SK-N-SH treated with all-trans-retinoic acid at 6 μM for 48 hours (cell line): ENCODE measurements at regions not wholly inside any gene's neighbourhood (a gene's known extent, or its start where the extent isn't known, plus 50 kb on each side); places are given as distances from the start of the nearest gene placed in this dataset.

ENCODE experiments used
- ATAC-seq: fragments of 200-7000 bp; cut with Tn5 transposase; 3 replicates; pipeline ENCODE4 v1.9.1; 2020; ENCODE audit warnings: mild to moderate bottlenecking, moderate library complexity
- ARNTL ChIP-seq: fragments of 450-650 bp; formaldehyde crosslinking; IDR thresholded peaks from 2 replicates; pipeline ENCODE4 v1.5.0; 2020; ENCODE audit warnings: low read depth, mild to moderate bottlenecking, moderate library complexity, borderline replicate concordance
- BACH2 ChIP-seq: fragments of 250-450 bp; sonication (Bioruptor Pico); IDR thresholded peaks from 2 replicates; pipeline ENCODE4 v1.9.0; 2021; ENCODE audit warnings: mild to moderate bottlenecking, borderline replicate concordance
- CREB5 ChIP-seq: fragments of 250-450 bp; sonication (Bioruptor Pico); IDR thresholded peaks from 2 replicates; pipeline ENCODE4 v1.5.1; 2020; ENCODE audit warnings: low read depth, mild to moderate bottlenecking, moderate library complexity
- CSDC2 ChIP-seq: fragments of 250-450 bp; sonication (Bioruptor Pico); IDR thresholded peaks from 2 replicates; pipeline ENCODE4 v1.5.0; 2020; ENCODE audit warnings: mild to moderate bottlenecking, moderate library complexity
- CSRNP3 ChIP-seq: fragments of 250-450 bp; sonication (Bioruptor Pico); IDR thresholded peaks from 2 replicates; pipeline ENCODE4 v1.5.1; 2021; ENCODE audit warnings: mild to moderate bottlenecking, moderate library complexity
- ESRRG ChIP-seq: fragments of 250-450 bp; sonication (Bioruptor Pico); IDR thresholded peaks from 2 replicates; pipeline ENCODE4 v1.6.1; 2021; ENCODE audit warnings: mild to moderate bottlenecking
- GLIS3 ChIP-seq: fragments of 250-450 bp; sonication (Bioruptor Pico); IDR thresholded peaks from 2 replicates; pipeline ENCODE4 v1.5.0; 2020; ENCODE audit warnings: mild to moderate bottlenecking, moderate library complexity
- ISL1 ChIP-seq: fragments of 250-450 bp; sonication (Bioruptor Pico); IDR thresholded peaks from 2 replicates; pipeline ENCODE4 v2.1.2; 2022; ENCODE audit warnings: mild to moderate bottlenecking, moderate library complexity
- OSR1 ChIP-seq: fragments of 250-450 bp; sonication (Bioruptor Pico); IDR thresholded peaks from 2 replicates; pipeline ENCODE4 v1.8.0; 2022; ENCODE audit warnings: moderate library complexity, mild to moderate bottlenecking, inconsistent platforms
- PATZ1 ChIP-seq: fragments of 250-450 bp; sonication (Bioruptor Pico); IDR thresholded peaks from 2 replicates; pipeline ENCODE4 v1.8.0; 2020; ENCODE audit warnings: mild to moderate bottlenecking, moderate library complexity, borderline replicate concordance
- POU6F1 ChIP-seq: fragments of 250-450 bp; sonication (Bioruptor Pico); IDR thresholded peaks from 2 replicates; pipeline ENCODE4 v1.8.0; 2021; ENCODE audit warnings: low read depth, mild to moderate bottlenecking, moderate library complexity, borderline replicate concordance
- PPARA ChIP-seq: fragments of 250-450 bp; sonication (Bioruptor Pico); IDR thresholded peaks from 2 replicates; pipeline ENCODE4 v1.5.0; 2020; ENCODE audit warnings: mild to moderate bottlenecking, borderline replicate concordance
- RARB ChIP-seq: fragments of 250-450 bp; sonication (Bioruptor Pico); IDR thresholded peaks from 2 replicates; pipeline ENCODE4 v1.8.0; 2021; ENCODE audit warnings: mild to moderate bottlenecking, moderate library complexity
- SNAI2 ChIP-seq: fragments of 250-450 bp; sonication (Bioruptor Pico); IDR thresholded peaks from 2 replicates; pipeline ENCODE4 v1.5.0; 2020; ENCODE audit warnings: mild to moderate bottlenecking, moderate library complexity
- TCF4 ChIP-seq: fragments of 250-450 bp; sonication (Bioruptor Pico); IDR thresholded peaks from 2 replicates; pipeline ENCODE4 v1.8.0; 2021; ENCODE audit warnings: mild to moderate bottlenecking, moderate library complexity, borderline replicate concordance
- TOX ChIP-seq: fragments of 250-450 bp; sonication (Bioruptor Pico); IDR thresholded peaks from 2 replicates; pipeline ENCODE4 v1.8.0; 2021; ENCODE audit warnings: mild to moderate bottlenecking, moderate library complexity, borderline replicate concordance
- TSHZ2 ChIP-seq: fragments of 250-450 bp; sonication (Bioruptor Pico); IDR thresholded peaks from 2 replicates; pipeline ENCODE4 v1.5.0; 2020; ENCODE audit warnings: mild to moderate bottlenecking, moderate library complexity
- ZC3H10 ChIP-seq: fragments of 250-450 bp; sonication (Bioruptor Pico); IDR thresholded peaks from 2 replicates; pipeline ENCODE4 v1.5.1; 2021; ENCODE audit warnings: mild to moderate bottlenecking, moderate library complexity
- ZFP3 ChIP-seq: fragments of 250-450 bp; sonication (Bioruptor Pico); IDR thresholded peaks from 2 replicates; pipeline ENCODE4 v1.5.0; 2020; ENCODE audit warnings: mild to moderate bottlenecking, moderate library complexity
- ZFP30 ChIP-seq: fragments of 450-650 bp; formaldehyde crosslinking; IDR thresholded peaks from 2 replicates; pipeline ENCODE4 v1.5.0; 2022; ENCODE audit warnings: mild to moderate bottlenecking, moderate library complexity
- ZNF565 ChIP-seq: fragments of 450-650 bp; formaldehyde crosslinking; conservative IDR thresholded peaks from 2 replicates; pipeline ENCODE4 v1.5.0; 2020; ENCODE audit warnings: low read depth, mild to moderate bottlenecking, moderate library complexity
- ZNF70 ChIP-seq: fragments of 450-650 bp; formaldehyde crosslinking; IDR thresholded peaks from 2 replicates; pipeline ENCODE4 v1.5.0; 2020; ENCODE audit warnings: mild to moderate bottlenecking, moderate library complexity
- ZNF8 ChIP-seq: fragments of 450-650 bp; formaldehyde crosslinking; IDR thresholded peaks from 2 replicates; pipeline ENCODE4 v1.5.0; 2020; ENCODE audit warnings: mild to moderate bottlenecking, moderate library complexity

- TF ChIP-seq ZFP3 (CRISPR knock-in tag) (no peak), RARB (CRISPR knock-in tag) (no peak), ZNF70 (CRISPR knock-in tag) (no peak), ZNF8 (CRISPR knock-in tag) (no peak), OSR1 (CRISPR knock-in tag) (no peak), PPARA (no peak), GLIS3 (CRISPR knock-in tag) (no peak), ZFP30 (CRISPR knock-in tag) (no peak), TOX (CRISPR knock-in tag) (no peak), TCF4 (CRISPR knock-in tag) (no peak), SNAI2 (CRISPR knock-in tag) (no peak), ISL1 (no peak), TSHZ2 (CRISPR knock-in tag) (no peak), PATZ1 (no peak), POU6F1 (CRISPR knock-in tag) (no peak), ESRRG (CRISPR knock-in tag) (no peak), ARNTL (CRISPR knock-in tag) (no peak), BACH2 (CRISPR knock-in tag) (no peak), CSRNP3 (CRISPR knock-in tag) (no peak)
- TF ChIP-seq, all 23 proteins: peak for 0
- no peak for ATAC-seq
Measured at GRCh38 chr4:170522427-170522970, 432.7 kb upstream of the AADAT start.

- ATAC-seq = peak; percentile 67
- TF ChIP-seq ISL1 (no peak), GLIS3 (CRISPR knock-in tag) (no peak), POU6F1 (CRISPR knock-in tag) (no peak), ZNF70 (CRISPR knock-in tag) (no peak), CSRNP3 (CRISPR knock-in tag) (no peak), RARB (CRISPR knock-in tag) (no peak), SNAI2 (CRISPR knock-in tag) (no peak), OSR1 (CRISPR knock-in tag) (no peak), TSHZ2 (CRISPR knock-in tag) (no peak), ZFP30 (CRISPR knock-in tag) (no peak), BACH2 (CRISPR knock-in tag) (no peak), ZC3H10 (no peak), CREB5 (no peak), ZNF565 (CRISPR knock-in tag) (no peak), TOX (CRISPR knock-in tag) (no peak), CSDC2 (no peak), TCF4 (CRISPR knock-in tag) (no peak)
Measured at GRCh38 chr4:170497689-170498088, 407.9 kb upstream of the AADAT start.
